ENCODE measurements at regions not wholly inside any gene's neighbourhood (a gene's known extent, or its start where the extent isn't known, plus 50 kb on each side); places are given as distances from the start of the nearest gene placed in this dataset.

DNA sequence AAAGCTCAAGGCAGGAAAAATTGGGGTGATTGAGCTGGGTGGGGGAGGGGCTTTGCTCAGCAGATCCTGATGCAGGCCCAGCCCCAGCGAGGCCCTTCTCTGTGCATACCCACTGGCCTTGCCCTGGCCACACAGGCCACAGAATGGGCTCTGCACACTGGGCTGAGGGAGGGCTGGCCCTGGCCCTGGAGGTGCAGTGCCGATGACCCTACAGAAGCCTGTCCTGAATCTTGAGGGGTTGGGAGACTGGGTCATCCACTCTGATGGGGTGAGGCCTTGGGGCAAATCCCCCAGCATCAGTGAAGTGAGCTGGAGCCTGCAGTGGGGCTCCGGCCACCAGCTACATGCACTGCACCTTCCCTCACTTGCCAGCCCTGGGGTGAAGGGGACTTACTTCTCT, 153.1 kb downstream of the URI1 start:
- Mint-ChIP-seq H3K27me3 (no peaks in the 10 kb centered on the region), H3K36me3 (ENCODE audit: low read depth) (no peaks in the 10 kb centered on the region), H3K27ac (no peak overlapping the region), H3K4me1 (ENCODE audit: low read depth) (no peaks in the 10 kb centered on the region), H3K4me3 (no peak overlapping the region), H3K9me3 (no peaks in the 10 kb centered on the region)
- intact Hi-C loops (cut with micrococcal nuclease): no loop called here
- DNase-seq: no peak
- ChIA-PET CTCF (no interaction called here), POLR2A (no interaction called here)
- no peak for ATAC-seq
- no peak for TF ChIP-seq CTCF (IDR thresholded peaks at IDR 0.05)

GRCh38 chr19:30096596-30097370, 154.7 kb downstream of the URI1 start:
- ChIA-PET CTCF (no interaction called here), POLR2A (no interaction called here)
- intact Hi-C loops (cut with micrococcal nuclease): no loop called here
- Mint-ChIP-seq H3K27ac (no peak overlapping the region), H3K4me3 (no peak overlapping the region), H3K36me3 (ENCODE audit: low read depth) (no peaks in the 10 kb centered on the region), H3K27me3 (no peaks in the 10 kb centered on the region), H3K4me1 (ENCODE audit: low read depth) (no peaks in the 10 kb centered on the region), H3K9me3 (peaks cover 2% of the 10 kb centered on the region)
- no peak for TF ChIP-seq CTCF (IDR thresholded peaks at IDR 0.05)
- no peak for ATAC-seq
- no peak for DNase-seq

DNA sequence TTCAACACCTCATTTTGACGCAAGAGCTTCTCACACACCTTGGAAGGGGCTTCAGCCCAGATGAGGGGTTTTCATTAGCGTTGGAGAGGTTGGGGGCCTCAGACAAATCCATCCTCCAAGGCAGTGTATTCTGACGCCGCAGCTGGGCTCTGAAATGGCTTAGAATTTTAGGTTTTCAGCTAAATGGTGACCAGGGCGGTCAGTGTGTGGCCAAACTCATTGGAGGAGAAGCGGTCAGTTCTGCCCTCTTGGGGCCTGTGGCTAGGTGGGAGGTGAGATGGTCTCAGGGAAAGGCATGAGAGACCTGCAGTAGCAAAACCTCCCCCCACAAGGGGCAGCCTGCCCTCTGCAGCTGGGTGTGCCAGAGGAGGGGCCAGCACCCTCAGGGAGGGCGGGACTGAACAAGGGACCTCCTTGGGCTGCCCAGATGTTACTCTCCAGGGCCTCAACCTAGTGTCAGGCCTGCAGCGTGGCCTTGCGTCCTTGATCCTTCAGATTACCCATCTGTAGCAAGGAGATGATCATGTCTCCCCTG, 155.8 kb downstream of the URI1 start:
- DNase-seq (no peak), ATAC-seq (no peak)
- TF ChIP-seq CTCF (IDR thresholded peaks at IDR 0.05): no peak
- intact Hi-C loops (cut with micrococcal nuclease): no loop called here
- H3K4me3 Mint-ChIP-seq: no peak overlapping the region
- H3K27ac Mint-ChIP-seq: no peak overlapping the region
- H3K27me3 Mint-ChIP-seq: no peaks in the 10 kb centered on the region
- H3K36me3 Mint-ChIP-seq (ENCODE audit: low read depth): no peaks in the 10 kb centered on the region
- peaks cover 2% of the 10 kb centered on the region for H3K9me3 Mint-ChIP-seq
- CTCF ChIA-PET: no interaction called here
- POLR2A ChIA-PET: no interaction called here
- no peaks in the 10 kb centered on the region for H3K4me1 Mint-ChIP-seq (ENCODE audit: low read depth)

DNA sequence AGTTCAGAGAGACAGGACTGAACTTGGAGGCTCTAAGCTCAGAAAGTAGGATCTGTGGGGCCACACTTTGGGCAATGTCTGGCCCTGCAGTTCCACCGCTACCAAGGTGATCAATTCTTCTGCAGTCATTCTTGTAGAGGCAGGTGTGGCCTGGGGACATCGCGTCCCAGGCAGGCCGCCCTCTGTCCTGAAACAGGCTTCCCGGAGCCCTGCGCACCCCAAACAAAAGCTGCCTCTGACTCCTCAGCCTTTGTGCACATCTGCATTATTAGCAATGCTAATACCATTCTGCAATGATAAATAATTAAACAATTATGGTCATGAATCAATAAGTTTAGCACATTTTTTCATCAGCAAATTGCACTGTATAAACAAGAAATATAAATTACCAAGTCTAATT, 160.2 kb downstream of the URI1 start:
- POLR2A ChIA-PET: no interaction called here
- CTCF ChIA-PET: no interaction called here
- no peaks in the 10 kb centered on the region for H3K27me3 Mint-ChIP-seq

More for the DNA sequence above, 160.2 kb downstream of the URI1 start:
- no peaks in the 10 kb centered on the region for H3K4me1 Mint-ChIP-seq (ENCODE audit: low read depth)
- intact Hi-C loops (cut with micrococcal nuclease): no loop called here
- H3K9me3 Mint-ChIP-seq: peaks cover 2% of the 10 kb centered on the region
- no peaks in the 10 kb centered on the region for H3K36me3 Mint-ChIP-seq (ENCODE audit: low read depth)
- H3K27ac Mint-ChIP-seq: no peak overlapping the region
- DNase-seq: no peak
- TF ChIP-seq CTCF (IDR thresholded peaks at IDR 0.05): no peak
- ATAC-seq: no peak
- no peak overlapping the region for H3K4me3 Mint-ChIP-seq
